Natural killer cell (primary cell): ENCODE measurements at regions not wholly inside any gene's neighbourhood (a gene's known extent, or its start where the extent isn't known, plus 50 kb on each side); places are given as distances from the start of the nearest gene placed in this dataset.

Source experiments
- ATAC-seq, 3 donors: fragments of 150-1000 bp in 2 of 3; fragments of 200-7000 bp in 1 of 3; cut with Tn5 transposase; 1 replicate in 1 of 3; 2 replicates in 2 of 3; pipeline ENCODE4 v1.10.0; 2021; ENCODE audit warnings: mild to moderate bottlenecking in 2 of 3, moderate library complexity in 2 of 3
- DNase-seq, 2 donors: peaks; one replicate each; pipeline versions ENCODE4 v3.0.0 to v3.0.0-alpha.2; 2013 to 2021; ENCODE audit warnings: mixed read lengths in 1 of 2
- H3K27ac ChIP-seq: one replicate; pipeline ENCODE4 v1.5.1; 2013; ENCODE audit warnings: mild to moderate bottlenecking, low read length
- H3K27me3 ChIP-seq: one replicate; pipeline ENCODE4 v1.6.1; 2013; ENCODE audit warnings: low read length; ENCODE audit not compliant: control insufficient read depth, insufficient read depth
- H3K36me3 ChIP-seq: one replicate; pipeline ENCODE4 v1.6.1; 2013; ENCODE audit warnings: low read length; ENCODE audit not compliant: control insufficient read depth, insufficient read depth
- H3K4me1 ChIP-seq: one replicate; pipeline ENCODE4 v1.6.1; 2013; ENCODE audit warnings: low read length; ENCODE audit not compliant: control insufficient read depth, insufficient read depth
- H3K4me3 ChIP-seq: one replicate; pipeline ENCODE4 v1.5.1; 2013; ENCODE audit warnings: low read length
- H3K9me3 ChIP-seq: one replicate; pipeline ENCODE4 v1.6.1; 2013; ENCODE audit warnings: low read length; ENCODE audit not compliant: control insufficient read depth, insufficient read depth
- H3K27ac Mint-ChIP-seq, 2 donors: one replicate each; pipeline ENCODE4 v1.8.0; 2022; ENCODE audit warnings: mild to moderate bottlenecking in 2 of 2, mixed read lengths in 2 of 2, moderate library complexity in 1 of 2
- H3K27me3 Mint-ChIP-seq, 2 donors: one replicate each; pipeline ENCODE4 v1.8.0; 2022; ENCODE audit warnings: low read depth in 2 of 2, mixed read lengths in 2 of 2
- H3K36me3 Mint-ChIP-seq: one replicate; pipeline ENCODE4 v1.8.0; 2022; ENCODE audit warnings: mixed read lengths
- H3K4me1 Mint-ChIP-seq, 2 donors: one replicate each; pipeline ENCODE4 v1.8.0; 2022; ENCODE audit warnings: mixed read lengths in 2 of 2
- H3K4me3 Mint-ChIP-seq: one replicate; pipeline ENCODE4 v1.8.0; 2022; ENCODE audit warnings: mild to moderate bottlenecking, moderate library complexity, mixed read lengths
- H3K9me3 Mint-ChIP-seq, 2 donors: one replicate each; pipeline ENCODE4 v1.8.0; 2022; ENCODE audit warnings: mixed read lengths in 2 of 2
- WGBS: methylation state at CpG from one replicate; pipeline ENCODE4 v1.1.7; 2013; ENCODE audit warnings: missing lambda C conversion rate; ENCODE audit not compliant: insufficient coverage; 5-methylcytosine and 5-hydroxymethylcytosine counted together
- intact Hi-C: fragments of 100-400 bp; cut with micrococcal nuclease; formaldehyde crosslinking; loops from one replicate; pipeline ENCODE4 v1.14.2; 2022
- TF ChIP-seq, protein P1 (sequence below): fragments of 200-600 bp; IDR thresholded peaks from one replicate; pipeline ENCODE4 v1.8.0; 2022; ENCODE audit warnings: antibody characterized with exemption

DNA sequence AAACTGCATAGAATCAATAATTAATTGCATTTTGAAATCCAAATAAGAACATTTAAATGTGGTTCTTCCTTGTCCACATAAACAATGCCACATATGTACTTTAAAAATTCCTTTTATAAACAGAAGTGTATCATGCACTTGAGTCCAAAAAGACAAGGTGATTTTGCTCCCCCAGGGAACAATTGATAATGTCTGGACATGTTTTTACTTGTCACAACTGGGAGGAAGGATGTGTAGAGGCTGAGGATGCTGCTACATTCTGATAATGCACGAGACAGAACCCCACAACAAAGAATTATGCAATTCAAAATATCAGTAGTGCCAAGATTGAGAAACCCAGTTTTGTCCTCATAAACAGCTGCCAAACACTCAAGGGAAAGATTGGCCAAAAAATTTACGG, 181.1 kb upstream of the ISL1 start:
- intact Hi-C loops, result no loop called here

DNA sequence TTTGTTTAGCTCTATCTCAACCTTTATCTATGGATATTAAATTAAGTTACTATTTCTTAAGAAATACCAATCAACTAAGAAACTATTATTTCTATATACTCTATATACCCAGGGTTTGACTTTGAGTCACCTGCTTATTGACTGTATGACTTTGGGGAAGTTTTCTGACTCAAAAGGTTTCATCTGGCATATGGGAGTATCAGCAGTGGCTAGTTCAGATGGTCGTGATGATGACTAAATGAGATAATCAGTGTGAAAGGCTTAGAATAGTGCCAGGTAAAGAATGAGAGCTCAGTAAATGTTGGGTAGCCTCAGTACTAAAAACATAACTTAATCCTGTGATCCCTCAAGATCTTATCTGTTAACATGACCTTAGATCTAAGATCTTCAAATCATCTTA, 179.7 kb upstream of the ISL1 start:
- ATAC-seq (no peak), DNase-seq (no peak)
- 60% methylated on average over 1 of the region's 1 CpG for WGBS
- Mint-ChIP-seq H3K36me3 (no peaks in the 10 kb centered on the region), H3K4me3 (no peak overlapping the region), H3K27ac (no peak overlapping the region), H3K27me3 (no peaks in the 10 kb centered on the region), H3K9me3 (peaks cover 3 to 8% of the 10 kb centered on the region in 2 donors), H3K4me1 (no peaks in the 10 kb centered on the region)
- Histone ChIP-seq H3K9me3 (no peaks in the 10 kb centered on the region), H3K4me1 (no peaks in the 10 kb centered on the region), H3K36me3 (no peaks in the 10 kb centered on the region), H3K27me3 (no peaks in the 10 kb centered on the region), H3K4me3 (no peak overlapping the region), H3K27ac (no peak overlapping the region)
- TF ChIP-seq, protein P1, sequence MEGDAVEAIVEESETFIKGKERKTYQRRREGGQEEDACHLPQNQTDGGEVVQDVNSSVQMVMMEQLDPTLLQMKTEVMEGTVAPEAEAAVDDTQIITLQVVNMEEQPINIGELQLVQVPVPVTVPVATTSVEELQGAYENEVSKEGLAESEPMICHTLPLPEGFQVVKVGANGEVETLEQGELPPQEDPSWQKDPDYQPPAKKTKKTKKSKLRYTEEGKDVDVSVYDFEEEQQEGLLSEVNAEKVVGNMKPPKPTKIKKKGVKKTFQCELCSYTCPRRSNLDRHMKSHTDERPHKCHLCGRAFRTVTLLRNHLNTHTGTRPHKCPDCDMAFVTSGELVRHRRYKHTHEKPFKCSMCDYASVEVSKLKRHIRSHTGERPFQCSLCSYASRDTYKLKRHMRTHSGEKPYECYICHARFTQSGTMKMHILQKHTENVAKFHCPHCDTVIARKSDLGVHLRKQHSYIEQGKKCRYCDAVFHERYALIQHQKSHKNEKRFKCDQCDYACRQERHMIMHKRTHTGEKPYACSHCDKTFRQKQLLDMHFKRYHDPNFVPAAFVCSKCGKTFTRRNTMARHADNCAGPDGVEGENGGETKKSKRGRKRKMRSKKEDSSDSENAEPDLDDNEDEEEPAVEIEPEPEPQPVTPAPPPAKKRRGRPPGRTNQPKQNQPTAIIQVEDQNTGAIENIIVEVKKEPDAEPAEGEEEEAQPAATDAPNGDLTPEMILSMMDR, result no peak
- intact Hi-C loops, result no loop called here

More for the DNA sequence above, 181.1 kb upstream of the ISL1 start:
- no peak overlapping the region for H3K27ac Mint-ChIP-seq
- no peaks in the 10 kb centered on the region for H3K4me1 ChIP-seq
- H3K9me3 Mint-ChIP-seq, result peaks cover 6 to 8% of the 10 kb centered on the region in 2 donors
- no peak overlapping the region for H3K4me3 ChIP-seq
- no peaks in the 10 kb centered on the region for H3K27me3 Mint-ChIP-seq
- DNase-seq, result no peak
- no peaks in the 10 kb centered on the region for H3K36me3 ChIP-seq
- WGBS, result 17% methylated on average over 1 of the region's 2 CpGs
- TF ChIP-seq, protein P1, result no peak
- ATAC-seq, result no peak
- H3K27me3 ChIP-seq, result no peaks in the 10 kb centered on the region
- H3K4me3 Mint-ChIP-seq, result no peak overlapping the region
- peaks cover 4% of the 10 kb centered on the region for H3K36me3 Mint-ChIP-seq
- H3K4me1 Mint-ChIP-seq, result no peaks in the 10 kb centered on the region
- H3K27ac ChIP-seq, result no peak overlapping the region
- H3K9me3 ChIP-seq, result no peaks in the 10 kb centered on the region

DNA sequence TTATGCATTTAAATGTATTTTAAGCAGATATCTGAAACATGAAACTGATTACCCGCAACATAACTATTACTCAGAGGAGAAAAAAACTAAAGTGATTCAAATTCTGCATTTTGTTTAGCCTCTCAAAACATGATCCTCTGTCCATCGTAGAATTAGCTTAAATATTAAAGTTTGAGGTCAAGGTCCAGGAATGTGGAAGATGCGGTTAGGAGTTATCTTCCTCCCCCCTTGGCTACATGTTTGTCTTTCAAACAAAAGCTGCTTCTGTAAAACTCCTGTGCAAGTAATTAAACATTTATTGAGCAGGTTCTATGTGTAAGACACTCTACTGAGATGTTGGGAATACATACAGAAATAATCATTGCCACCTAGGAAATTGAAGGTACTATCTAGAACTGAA, 175.0 kb upstream of the ISL1 start:
- WGBS, result no CpG with 5 or more reads among the region's 3 CpGs
- H3K36me3 ChIP-seq, result no peaks in the 10 kb centered on the region
- no peaks in the 10 kb centered on the region for H3K4me1 Mint-ChIP-seq
- H3K27me3 Mint-ChIP-seq, result no peaks in the 10 kb centered on the region
- H3K4me3 Mint-ChIP-seq, result no peak overlapping the region
- ATAC-seq (no peak), DNase-seq (no peak)
- no peak overlapping the region for H3K27ac Mint-ChIP-seq
- H3K27ac ChIP-seq, result no peak overlapping the region
- H3K27me3 ChIP-seq, result no peaks in the 10 kb centered on the region
- intact Hi-C loops, result no loop called here
- H3K9me3 Mint-ChIP-seq, result peaks cover 5 to 10% of the 10 kb centered on the region in 2 donors
- H3K4me3 ChIP-seq, result no peak overlapping the region
- H3K4me1 ChIP-seq, result no peaks in the 10 kb centered on the region
- TF ChIP-seq, protein P1, result no peak
- H3K9me3 ChIP-seq, result no peaks in the 10 kb centered on the region
- H3K36me3 Mint-ChIP-seq, result no peaks in the 10 kb centered on the region

DNA sequence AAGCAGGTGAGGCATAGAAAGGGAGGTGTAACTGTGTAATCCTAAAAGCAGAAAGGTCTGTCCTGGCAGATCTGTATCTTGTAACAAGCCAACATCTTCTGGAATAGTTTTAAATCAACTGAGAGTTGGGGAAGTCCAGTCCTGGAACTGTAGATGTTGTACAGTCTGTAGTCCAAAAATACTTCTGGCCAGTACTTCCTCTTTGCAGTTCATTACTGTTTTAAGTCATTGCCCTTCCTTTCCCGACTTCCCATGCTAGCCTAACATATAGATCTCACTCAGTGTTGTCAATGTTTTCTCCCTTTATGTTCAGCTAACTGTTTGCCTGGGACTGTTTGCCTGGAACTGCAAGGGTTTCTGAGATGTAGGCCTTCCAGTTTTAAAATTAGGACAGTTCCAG, 168.5 kb upstream of the ISL1 start:
- H3K36me3 Mint-ChIP-seq, result no peaks in the 10 kb centered on the region
- no peak overlapping the region for H3K27ac ChIP-seq
- 0% methylated on average over 1 of the region's 1 CpG for WGBS
- no peaks in the 10 kb centered on the region for H3K4me1 ChIP-seq
- H3K27ac Mint-ChIP-seq, result no peak overlapping the region
- TF ChIP-seq, protein P1, result no peak
- intact Hi-C loops, result no loop called here
- H3K9me3 Mint-ChIP-seq, result peaks cover 8 to 9% of the 10 kb centered on the region in 2 donors
- DNase-seq, result no peak
- no peak overlapping the region for H3K4me3 Mint-ChIP-seq
- ATAC-seq, result no peak
- H3K27me3 Mint-ChIP-seq, result no peaks in the 10 kb centered on the region
- H3K27me3 ChIP-seq, result no peaks in the 10 kb centered on the region
- no peaks in the 10 kb centered on the region for H3K4me1 Mint-ChIP-seq
- no peaks in the 10 kb centered on the region for H3K36me3 ChIP-seq
- no peaks in the 10 kb centered on the region for H3K9me3 ChIP-seq
- H3K4me3 ChIP-seq, result no peak overlapping the region
